GM13976 (cell line): ENCODE measurements at regions not wholly inside any gene's neighbourhood (a gene's known extent, or its start where the extent isn't known, plus 50 kb on each side); places are given as distances from the start of the nearest gene placed in this dataset.

Experiments used
- DNase-seq: peaks from one replicate; pipeline ENCODE4 v3.0.0; 2012; ENCODE audit warnings: low spot score
- in situ Hi-C: fragments of 300-500 bp; cut with MboI; formaldehyde crosslinking; loops from one replicate; pipeline ENCODE4 v1.12.0; 2022; ENCODE audit warnings: low sequenced_read_pairs, mixed read lengths, inconsistent platforms; ENCODE audit not compliant: unreplicated experiment
- TF ChIP-seq, protein P1 (sequence below): IDR thresholded peaks from 2 replicates; pipeline ENCODE4 v1.5.1; 2012; ENCODE audit warnings: borderline replicate concordance, mild to moderate bottlenecking; ENCODE audit not compliant: insufficient read depth; ENCODE audit errors: extremely low read depth, missing control alignments, control extremely low read depth

DNA sequence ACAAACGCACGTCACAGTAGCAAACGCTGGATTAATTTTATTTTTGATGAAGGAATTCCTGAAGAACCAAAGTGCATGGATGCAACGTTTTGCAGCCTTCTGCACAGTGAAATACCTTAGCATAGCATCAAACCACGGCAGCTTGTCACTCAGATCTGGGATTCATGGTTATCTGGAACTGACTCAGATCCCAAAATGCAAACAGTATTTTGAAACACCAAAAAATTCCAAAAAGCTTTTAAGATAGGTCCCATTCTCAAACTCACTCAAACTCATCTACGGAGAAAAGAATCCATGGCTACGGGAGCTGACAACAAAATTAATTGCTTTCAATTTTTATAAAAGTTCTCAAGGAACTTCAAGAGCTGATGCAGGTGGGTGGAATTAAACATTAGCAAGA is 116.2 kb upstream of the SALL4 start:
- DNase-seq = no peak
- in situ Hi-C loops = no loop called here
- TF ChIP-seq, protein P1, sequence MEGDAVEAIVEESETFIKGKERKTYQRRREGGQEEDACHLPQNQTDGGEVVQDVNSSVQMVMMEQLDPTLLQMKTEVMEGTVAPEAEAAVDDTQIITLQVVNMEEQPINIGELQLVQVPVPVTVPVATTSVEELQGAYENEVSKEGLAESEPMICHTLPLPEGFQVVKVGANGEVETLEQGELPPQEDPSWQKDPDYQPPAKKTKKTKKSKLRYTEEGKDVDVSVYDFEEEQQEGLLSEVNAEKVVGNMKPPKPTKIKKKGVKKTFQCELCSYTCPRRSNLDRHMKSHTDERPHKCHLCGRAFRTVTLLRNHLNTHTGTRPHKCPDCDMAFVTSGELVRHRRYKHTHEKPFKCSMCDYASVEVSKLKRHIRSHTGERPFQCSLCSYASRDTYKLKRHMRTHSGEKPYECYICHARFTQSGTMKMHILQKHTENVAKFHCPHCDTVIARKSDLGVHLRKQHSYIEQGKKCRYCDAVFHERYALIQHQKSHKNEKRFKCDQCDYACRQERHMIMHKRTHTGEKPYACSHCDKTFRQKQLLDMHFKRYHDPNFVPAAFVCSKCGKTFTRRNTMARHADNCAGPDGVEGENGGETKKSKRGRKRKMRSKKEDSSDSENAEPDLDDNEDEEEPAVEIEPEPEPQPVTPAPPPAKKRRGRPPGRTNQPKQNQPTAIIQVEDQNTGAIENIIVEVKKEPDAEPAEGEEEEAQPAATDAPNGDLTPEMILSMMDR = no peak

DNA sequence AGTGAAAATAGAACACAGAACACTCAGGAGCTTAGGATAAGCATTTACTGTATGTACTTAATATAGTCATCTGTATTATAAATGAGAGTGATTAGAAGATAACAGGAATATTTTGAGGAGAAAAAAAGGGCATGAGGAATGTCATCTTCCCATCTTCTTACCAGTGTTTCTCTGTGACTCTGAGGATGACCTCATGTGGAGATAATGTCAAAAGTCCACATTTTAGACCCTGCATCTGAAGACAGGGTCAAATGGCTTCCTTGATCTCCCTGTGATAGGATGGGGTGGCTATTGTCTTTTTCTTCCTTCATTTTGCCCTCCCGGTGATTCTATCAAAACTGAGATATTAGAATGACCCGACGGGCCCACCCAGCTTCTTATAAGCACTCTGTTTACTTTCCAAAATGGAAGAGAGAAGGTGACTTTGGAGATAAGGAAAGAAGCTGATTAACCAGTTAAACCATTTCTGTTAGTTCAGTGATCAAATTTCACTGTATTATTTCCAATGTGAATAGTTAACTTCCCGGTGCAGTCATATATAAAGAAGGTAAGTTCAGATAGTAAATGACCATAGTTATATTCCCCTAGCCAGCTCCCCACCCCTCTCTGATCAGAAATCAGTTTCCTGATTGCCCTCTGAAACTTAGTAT is 115.7 kb upstream of the SALL4 start:
- DNase-seq = no peak
- in situ Hi-C loops = no loop called here
- TF ChIP-seq, protein P1 = no peak

DNA sequence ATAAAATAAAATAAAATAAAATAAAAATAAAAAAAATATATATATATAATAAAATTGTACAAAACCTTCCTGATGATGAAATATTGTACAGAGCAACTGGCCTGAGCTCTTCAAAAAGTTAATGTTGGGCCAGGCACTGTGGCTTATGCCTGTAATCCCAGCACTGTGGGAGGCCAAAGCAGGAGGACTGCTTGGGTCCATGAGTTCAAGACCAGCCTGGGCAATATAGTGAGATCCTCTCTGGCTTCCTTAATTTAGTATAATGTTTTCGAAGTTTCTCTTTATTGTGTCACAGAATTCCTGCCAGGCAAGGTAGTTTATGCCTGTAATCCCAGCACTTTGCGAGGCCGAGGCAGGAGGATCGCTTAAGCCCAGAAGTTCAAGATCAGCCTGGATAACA is 113.9 kb upstream of the SALL4 start:
- TF ChIP-seq, protein P1 = no peak
- in situ Hi-C loops = no loop called here
- no peak for DNase-seq

DNA sequence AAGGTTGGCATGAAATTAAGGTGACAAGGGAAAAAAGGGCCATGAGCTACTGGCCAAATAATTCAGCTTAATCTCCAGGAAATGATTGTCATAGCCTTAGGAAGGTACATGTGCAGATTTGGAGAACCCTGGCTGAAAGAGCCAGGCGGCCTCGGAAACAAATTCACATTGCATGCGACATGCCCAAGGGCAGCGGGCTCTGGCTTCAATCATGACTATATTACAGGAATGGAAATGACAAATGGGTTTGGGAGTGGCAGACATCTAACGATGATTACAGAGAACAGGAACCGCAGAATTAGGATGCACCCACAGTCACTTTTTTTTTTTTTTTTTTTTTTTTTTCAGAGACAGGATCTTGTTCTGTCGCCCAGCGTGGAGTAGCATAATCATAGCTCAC is 112.4 kb upstream of the SALL4 start:
- in situ Hi-C loops = no loop called here
- TF ChIP-seq, protein P1 = no peak
- DNase-seq = no peak

DNA sequence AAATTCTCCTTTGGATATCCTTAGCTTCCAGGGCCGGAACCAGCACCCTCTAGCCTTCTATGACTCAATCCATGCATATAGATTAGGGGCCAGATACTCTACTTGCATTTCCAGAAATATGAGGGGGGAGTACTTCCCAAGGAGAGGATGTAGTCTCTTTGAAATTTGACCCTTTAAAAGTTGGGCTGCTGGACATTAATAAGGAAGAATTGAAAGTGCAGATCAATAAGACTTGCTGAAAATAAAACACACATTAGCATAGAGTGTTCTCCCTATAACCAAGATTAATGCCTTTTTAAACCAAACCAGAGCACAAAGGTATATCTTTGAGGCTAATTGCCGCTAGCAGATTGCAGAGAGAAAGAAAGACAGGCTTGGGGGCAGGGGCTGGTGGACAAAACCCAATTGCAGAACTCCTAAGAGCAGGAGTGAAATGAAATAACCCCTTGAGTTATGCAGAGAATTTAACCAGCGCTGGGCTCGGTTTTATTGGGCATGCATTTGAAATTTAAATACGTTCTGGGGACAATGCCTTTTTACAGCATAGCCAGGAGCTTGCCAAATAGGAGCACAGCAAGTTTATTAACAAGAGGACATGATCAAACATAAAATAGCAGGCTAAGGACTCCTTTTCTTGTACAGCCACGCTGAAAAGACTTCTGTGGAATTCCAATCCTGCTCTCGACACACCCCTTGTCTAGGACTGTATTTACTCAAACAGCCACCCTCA is 108.2 kb upstream of the SALL4 start:
- TF ChIP-seq, protein P1 = no peak
- in situ Hi-C loops = no loop called here
- no peak for DNase-seq

DNA sequence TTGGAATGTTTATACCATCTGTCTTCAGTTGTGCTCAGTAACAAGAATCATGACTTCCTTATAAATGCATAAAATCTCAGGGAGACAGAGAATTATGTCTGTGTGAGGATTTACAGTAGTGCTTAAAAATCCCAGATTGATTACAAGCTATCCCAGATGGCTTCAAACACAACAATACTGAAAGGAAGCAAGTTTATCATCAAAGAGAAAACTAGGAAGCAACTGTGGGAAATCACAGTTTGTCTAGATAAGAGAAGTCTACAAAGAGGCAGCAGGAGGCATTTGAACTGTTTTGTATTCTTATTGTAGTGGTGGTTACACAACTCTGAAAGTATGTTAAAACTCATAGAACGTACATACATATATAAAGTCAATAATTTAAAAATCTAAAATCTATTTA is 104.4 kb upstream of the SALL4 start:
- in situ Hi-C loops = no loop called here
- DNase-seq = no peak
- TF ChIP-seq, protein P1 = no peak
